Esophagus squamous epithelium (tissue), 5 donors: ENCODE measurements at regions not wholly inside any gene's neighbourhood (a gene's known extent, or its start where the extent isn't known, plus 50 kb on each side); places are given as distances from the start of the nearest gene placed in this dataset.

Source experiments
- DNase-seq: peaks from one replicate; lab custom pipeline; 2025; lab: John Stamatoyannopoulos, UW
- H3K27ac ChIP-seq, 4 donors: fragments of 200-600 bp; sonication (generic); one replicate each; pipeline ENCODE4 v1.5.1; 2016 to 2019; ENCODE audit warnings: mild to moderate bottlenecking in 1 of 4
- H3K27me3 ChIP-seq, 4 donors: fragments of 200-600 bp; sonication (generic); 1 replicate in 3 of 4; 2 replicates in 1 of 4; pipeline versions ENCODE4 v1.5.1 to v1.6.0; 2017 to 2021; ENCODE audit warnings: antibody characterized with exemption in 1 of 4
- H3K36me3 ChIP-seq, 3 donors: fragments of 200-600 bp; sonication (generic); one replicate each; pipeline ENCODE4 v1.5.1; 2016 to 2019
- H3K4me1 ChIP-seq, 3 donors: fragments of 200-600 bp; sonication (generic); one replicate each; pipeline ENCODE4 v1.5.1; 2017 to 2019
- H3K4me3 ChIP-seq, 4 donors: fragments of 200-600 bp; sonication (generic); 1 replicate in 3 of 4; 2 replicates in 1 of 4; pipeline ENCODE4 v1.5.1; 2016 to 2019; ENCODE audit warnings: mild to moderate bottlenecking in 2 of 4, moderate library complexity in 1 of 4
- H3K9me3 ChIP-seq, 3 donors: fragments of 200-600 bp; sonication (generic); one replicate each; pipeline ENCODE4 v1.5.1; 2016 to 2019
- POLR2A ChIP-seq, 4 donors: fragments of 450-650 bp; IDR thresholded peaks; one replicate each; pipeline ENCODE4 v1.6.1; 2017; ENCODE audit warnings: antibody characterized with exemption in 4 of 4, mild to moderate bottlenecking in 4 of 4, moderate library complexity in 3 of 4
- WGBS, 2 donors: methylation state at CpG; one replicate each; pipeline ENCODE4 v1.1.5; 2018; 5-methylcytosine and 5-hydroxymethylcytosine counted together
- intact Hi-C: fragments of 100-400 bp; cut with DNase I; formaldehyde crosslinking; loops from one replicate; pipeline ENCODE4 v1.15.0; 2022
- TF ChIP-seq, protein P1 (sequence below), 6 experiments: fragments of 450-650 bp in 4 of 6; fragments of 200-600 bp in 2 of 6; sonication (generic) in 2 of 6; IDR thresholded peaks; one replicate each; pipeline ENCODE4 v1.5.1; 2016 to 2019; ENCODE audit warnings: antibody characterized with exemption in 6 of 6, mild to moderate bottlenecking in 4 of 6, moderate library complexity in 4 of 6
- donor health status: DM: yes; HTN: yes; CAD: no.

DNA sequence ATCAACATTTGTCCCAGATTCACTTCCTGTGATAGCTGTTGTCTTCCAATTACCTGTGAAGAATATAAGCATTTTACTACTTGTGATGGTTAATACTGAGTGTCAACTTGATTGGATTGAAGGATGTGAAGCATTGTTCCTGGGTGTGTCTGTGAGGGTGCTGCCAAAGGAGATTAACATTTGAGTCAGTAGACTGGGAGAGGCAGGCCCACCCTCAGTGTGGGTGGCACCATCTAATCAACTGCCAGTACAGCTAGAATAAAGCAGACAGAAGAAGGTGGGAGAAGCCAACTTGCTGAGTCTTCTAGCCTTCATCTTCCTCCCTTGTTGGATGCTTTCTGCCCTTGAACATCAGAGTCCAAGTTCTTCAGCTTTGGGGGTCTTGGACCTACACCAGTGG lies 660.4 kb upstream of the GOT2 start:
- intact Hi-C loops, result no loop called here
- DNase-seq, result no peak
- no peak overlapping the region for H3K27ac ChIP-seq
- TF ChIP-seq, protein P1, sequence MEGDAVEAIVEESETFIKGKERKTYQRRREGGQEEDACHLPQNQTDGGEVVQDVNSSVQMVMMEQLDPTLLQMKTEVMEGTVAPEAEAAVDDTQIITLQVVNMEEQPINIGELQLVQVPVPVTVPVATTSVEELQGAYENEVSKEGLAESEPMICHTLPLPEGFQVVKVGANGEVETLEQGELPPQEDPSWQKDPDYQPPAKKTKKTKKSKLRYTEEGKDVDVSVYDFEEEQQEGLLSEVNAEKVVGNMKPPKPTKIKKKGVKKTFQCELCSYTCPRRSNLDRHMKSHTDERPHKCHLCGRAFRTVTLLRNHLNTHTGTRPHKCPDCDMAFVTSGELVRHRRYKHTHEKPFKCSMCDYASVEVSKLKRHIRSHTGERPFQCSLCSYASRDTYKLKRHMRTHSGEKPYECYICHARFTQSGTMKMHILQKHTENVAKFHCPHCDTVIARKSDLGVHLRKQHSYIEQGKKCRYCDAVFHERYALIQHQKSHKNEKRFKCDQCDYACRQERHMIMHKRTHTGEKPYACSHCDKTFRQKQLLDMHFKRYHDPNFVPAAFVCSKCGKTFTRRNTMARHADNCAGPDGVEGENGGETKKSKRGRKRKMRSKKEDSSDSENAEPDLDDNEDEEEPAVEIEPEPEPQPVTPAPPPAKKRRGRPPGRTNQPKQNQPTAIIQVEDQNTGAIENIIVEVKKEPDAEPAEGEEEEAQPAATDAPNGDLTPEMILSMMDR (IDR thresholded peaks at IDR 0.05), result no peak
- no peak for TF ChIP-seq POLR2A (IDR thresholded peaks at IDR 0.05)
- H3K27me3 ChIP-seq, result no peaks in the 10 kb centered on the region
- H3K9me3 ChIP-seq, result no peaks in the 10 kb centered on the region
- no peaks in the 10 kb centered on the region for H3K36me3 ChIP-seq
- H3K4me1 ChIP-seq, result no peaks in the 10 kb centered on the region
- no peak overlapping the region for H3K4me3 ChIP-seq

DNA sequence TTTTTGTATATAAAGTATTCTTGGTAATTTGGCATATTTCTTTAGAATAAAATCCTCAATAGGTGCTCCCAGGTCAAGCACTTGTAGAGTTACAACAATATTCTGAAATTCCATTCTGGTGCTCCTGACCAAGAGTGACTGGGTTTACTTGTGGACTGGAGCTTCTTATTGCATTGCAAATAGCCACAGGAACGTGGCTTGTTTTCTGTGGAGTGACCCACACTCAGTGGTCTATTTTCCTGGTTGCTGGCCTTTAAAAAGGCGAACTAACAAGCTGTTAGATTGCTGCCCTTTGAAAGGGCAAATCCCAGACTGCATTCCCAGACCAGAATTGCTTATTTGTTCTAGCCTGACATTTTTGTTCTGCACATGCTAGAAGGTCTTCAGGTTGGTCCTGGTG lies 658.8 kb upstream of the GOT2 start:
- Histone ChIP-seq H3K27ac (no peak overlapping the region), H3K4me1 (no peaks in the 10 kb centered on the region), H3K4me3 (no peak overlapping the region), H3K36me3 (no peaks in the 10 kb centered on the region), H3K27me3 (no peaks in the 10 kb centered on the region), H3K9me3 (no peaks in the 10 kb centered on the region)
- DNase-seq, result no peak
- intact Hi-C loops, result no loop called here
- no peak for TF ChIP-seq POLR2A (IDR thresholded peaks at IDR 0.05)
- TF ChIP-seq, protein P1 (IDR thresholded peaks at IDR 0.05), result no peak
- WGBS, 2 donors, result 33 to 58% methylated on average over 2 of the region's 2 CpGs

DNA sequence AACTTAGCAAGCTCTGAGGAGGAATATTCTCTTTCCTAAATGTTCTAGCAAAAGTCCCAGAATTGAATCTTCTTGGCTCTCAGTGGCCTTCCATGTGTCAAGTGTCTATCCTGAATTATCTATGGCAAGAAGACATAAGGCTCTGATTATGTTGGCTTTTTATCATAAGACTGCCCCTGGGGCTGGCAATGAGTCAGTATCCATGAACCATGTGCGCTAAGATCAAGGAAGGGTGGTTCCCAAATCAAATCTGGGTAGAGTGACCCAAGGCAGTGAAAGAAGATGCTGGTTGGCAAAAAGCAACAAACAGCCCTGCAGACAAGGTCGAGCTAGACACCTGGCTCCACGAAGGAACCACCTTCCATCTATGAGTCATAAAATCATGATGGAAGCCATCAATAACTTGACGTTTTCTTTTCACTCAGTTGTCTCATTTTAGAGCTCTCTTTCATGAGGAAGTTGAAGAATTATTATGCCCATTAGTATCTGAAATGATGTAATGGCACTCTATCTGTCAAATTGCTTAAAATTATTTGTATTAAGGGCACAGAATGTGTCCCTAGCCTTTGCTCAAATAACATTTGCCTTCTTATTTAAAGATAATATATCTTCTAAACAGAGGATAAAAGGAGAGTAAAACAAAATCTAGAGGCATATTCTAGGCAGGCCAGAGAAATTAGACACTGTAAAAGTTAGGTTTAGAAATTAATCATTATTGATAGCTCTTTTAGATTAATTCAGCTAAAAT lies 657.7 kb upstream of the GOT2 start:
- Histone ChIP-seq H3K36me3 (no peaks in the 10 kb centered on the region), H3K4me3 (no peak overlapping the region), H3K4me1 (no peaks in the 10 kb centered on the region), H3K9me3 (no peaks in the 10 kb centered on the region), H3K27me3 (no peaks in the 10 kb centered on the region), H3K27ac (no peak overlapping the region)
- intact Hi-C loops, result no loop called here
- no peak for DNase-seq
- TF ChIP-seq, protein P1 (IDR thresholded peaks at IDR 0.05), result no peak
- TF ChIP-seq POLR2A (IDR thresholded peaks at IDR 0.05), result no peak
- WGBS, 2 donors, result 51 to 64% methylated on average over 4 of the region's 4 CpGs

DNA sequence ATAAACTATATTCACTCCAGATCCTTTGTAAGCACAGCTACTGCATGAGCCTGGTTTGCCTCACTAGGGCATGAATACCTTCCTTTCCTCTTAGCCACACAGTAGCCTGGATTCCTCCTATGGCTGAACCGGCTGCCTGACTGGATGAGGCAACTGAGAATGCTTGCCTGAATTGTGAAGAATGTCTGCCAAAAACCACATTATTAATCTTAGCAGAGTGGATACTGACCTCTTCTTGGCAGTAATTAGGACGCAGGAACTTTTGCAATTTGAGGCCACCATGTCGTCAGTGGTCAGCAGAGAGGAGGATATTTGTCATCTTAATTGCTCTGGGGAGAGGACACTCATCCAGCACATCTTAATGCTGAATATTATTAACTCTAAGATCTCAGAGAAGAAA lies 651.8 kb upstream of the GOT2 start:
- TF ChIP-seq POLR2A (IDR thresholded peaks at IDR 0.05), result no peak
- TF ChIP-seq, protein P1 (IDR thresholded peaks at IDR 0.05), result no peak
- Histone ChIP-seq H3K27me3 (no peaks in the 10 kb centered on the region), H3K27ac (no peak overlapping the region), H3K36me3 (no peaks in the 10 kb centered on the region), H3K4me1 (peaks cover 0 to 3% (median 0%) of the 10 kb centered on the region in 3 donors), H3K4me3 (no peak overlapping the region), H3K9me3 (no peaks in the 10 kb centered on the region)
- no peak for DNase-seq
- 19 to 41% methylated on average over 2 to 3 of the region's 3 CpGs for WGBS, 2 donors
- intact Hi-C loops, result no loop called here

DNA sequence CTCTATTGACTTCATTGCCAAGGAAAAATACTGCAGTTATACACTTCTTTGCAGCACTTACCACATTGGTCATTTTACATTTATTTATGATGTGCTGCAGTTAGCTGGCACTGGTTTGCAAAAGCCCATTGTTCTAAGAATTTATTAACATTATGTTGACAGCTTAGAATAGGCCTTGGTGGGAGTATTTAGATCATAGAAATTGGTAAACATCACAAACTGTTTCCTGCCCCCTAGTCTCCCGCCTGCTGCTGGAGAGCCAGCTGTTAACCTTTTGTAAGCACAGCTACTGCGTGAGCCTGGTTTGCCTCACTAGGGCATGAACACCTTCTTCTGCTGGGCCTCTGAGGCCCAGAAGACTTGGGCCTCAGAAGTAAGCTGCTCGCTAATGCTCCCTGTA lies 651.4 kb upstream of the GOT2 start:
- no peak for DNase-seq
- no peak overlapping the region for H3K4me3 ChIP-seq
- H3K27ac ChIP-seq, result no peak overlapping the region
- no peaks in the 10 kb centered on the region for H3K27me3 ChIP-seq
- intact Hi-C loops, result no loop called here
- WGBS, 2 donors, result 67 to 71% methylated on average over 3 of the region's 3 CpGs
- no peaks in the 10 kb centered on the region for H3K9me3 ChIP-seq
- no peaks in the 10 kb centered on the region for H3K36me3 ChIP-seq
- TF ChIP-seq POLR2A (IDR thresholded peaks at IDR 0.05), result no peak
- TF ChIP-seq, protein P1 (IDR thresholded peaks at IDR 0.05), result no peak
- H3K4me1 ChIP-seq, result peaks cover 0 to 3% (median 0%) of the 10 kb centered on the region in 3 donors
